T1000 (cell line): ENCODE measurements at regions not wholly inside any gene's neighbourhood (a gene's known extent, or its start where the extent isn't known, plus 50 kb on each side); places are given as distances from the start of the nearest gene placed in this dataset.

Experiments
- DNase-seq: peaks from one replicate; lab custom pipeline; 2025; ENCODE audit warnings: mixed read lengths; lab: John Stamatoyannopoulos, UW

DNA sequence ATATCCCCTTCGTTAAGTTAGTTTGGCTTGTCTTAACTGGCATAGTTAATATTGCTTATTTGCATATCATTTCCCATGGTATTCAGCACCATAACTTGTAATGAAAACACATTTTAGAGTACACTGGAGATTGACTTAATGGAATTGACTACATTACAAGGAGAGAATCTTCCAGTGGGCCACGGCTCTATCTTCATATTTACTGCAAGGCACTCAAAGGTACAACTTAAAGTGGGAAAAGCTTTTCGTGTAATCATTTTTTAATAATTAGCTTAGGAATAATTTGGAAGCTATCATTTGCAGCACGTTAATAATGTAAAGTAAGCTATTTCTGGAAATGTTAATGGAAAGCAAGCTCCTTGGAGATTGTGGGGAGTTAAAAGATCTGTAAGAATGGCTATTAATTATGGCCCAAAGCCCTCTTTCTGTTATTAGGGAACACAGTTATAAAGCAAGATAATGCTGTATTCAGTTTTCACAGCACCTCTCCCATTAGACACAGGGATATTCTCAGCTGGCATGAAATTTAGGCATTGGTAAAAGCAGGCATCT, 551.5 kb upstream of the RGMA start:
- no peak for DNase-seq

DNA sequence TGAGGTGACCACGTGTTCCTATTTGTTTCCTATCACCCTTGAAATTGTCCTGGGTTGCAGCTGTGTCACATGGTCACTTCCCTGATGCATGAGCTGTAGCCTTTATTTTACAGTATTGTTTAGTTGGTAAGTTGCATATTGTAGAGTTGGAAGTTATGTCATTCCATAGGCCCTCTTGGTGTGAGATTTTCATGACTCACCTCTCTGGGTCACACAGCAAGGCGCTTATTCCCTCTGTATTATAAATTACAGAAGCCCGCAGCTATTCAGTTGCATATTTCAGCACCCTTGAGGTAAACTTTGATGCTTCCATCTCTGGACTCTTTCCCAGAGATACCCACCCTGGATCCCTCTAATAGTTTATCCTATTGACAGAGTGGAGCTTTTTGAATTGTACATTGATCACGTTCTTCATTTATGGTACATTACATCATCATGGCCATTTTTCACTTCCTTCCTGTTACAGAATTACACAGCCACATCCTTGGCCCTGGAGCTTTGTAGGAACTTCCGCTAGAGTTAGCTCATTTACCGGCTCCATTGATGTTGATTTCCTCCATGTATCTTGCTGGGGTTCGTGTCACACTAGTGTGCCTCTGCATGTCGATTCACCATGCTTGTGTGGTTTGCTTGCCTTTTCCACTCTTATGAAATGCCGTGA, 543.1 kb upstream of the RGMA start:
- DNase-seq = no peak

DNA sequence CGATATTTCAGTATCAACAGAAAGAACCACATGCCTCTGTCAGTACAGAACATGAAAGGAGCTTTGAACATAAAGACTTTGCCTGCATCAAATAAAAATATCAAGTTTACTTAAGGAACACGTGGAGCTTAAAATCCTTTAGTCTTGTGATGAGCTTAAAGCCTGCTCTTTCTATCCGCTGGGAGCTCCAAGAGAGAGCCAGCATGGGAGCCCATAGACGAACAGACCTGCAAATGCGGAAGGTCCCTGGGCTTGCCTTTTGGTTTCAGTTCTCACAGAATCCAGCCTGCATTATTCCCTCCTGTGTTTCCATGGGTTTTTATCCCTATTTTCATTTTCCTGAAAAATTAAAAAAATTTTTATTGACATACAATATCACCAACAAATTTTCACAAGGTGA, 530.6 kb upstream of the RGMA start:
- DNase-seq = no peak

DNA sequence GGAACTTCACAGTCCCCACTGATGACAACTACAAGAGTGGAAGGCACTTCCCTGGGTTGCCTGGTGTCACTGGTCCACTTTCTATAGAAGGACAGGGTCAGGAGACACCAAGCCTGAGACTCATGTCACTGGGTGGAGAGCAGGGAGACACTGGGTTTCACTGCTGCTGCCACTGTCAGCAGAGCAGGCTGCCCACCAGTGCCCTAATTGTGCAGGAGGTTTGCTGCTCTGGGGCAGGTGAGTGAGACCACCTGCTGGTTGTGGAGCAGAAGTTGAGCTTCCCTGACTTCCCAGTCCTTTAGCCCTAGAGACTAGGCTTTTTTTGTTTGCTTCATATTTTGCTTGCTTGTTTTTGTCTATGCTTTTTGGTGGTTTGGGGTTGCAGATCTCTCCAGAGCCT, 528.4 kb upstream of the RGMA start:
- DNase-seq = no peak

DNA sequence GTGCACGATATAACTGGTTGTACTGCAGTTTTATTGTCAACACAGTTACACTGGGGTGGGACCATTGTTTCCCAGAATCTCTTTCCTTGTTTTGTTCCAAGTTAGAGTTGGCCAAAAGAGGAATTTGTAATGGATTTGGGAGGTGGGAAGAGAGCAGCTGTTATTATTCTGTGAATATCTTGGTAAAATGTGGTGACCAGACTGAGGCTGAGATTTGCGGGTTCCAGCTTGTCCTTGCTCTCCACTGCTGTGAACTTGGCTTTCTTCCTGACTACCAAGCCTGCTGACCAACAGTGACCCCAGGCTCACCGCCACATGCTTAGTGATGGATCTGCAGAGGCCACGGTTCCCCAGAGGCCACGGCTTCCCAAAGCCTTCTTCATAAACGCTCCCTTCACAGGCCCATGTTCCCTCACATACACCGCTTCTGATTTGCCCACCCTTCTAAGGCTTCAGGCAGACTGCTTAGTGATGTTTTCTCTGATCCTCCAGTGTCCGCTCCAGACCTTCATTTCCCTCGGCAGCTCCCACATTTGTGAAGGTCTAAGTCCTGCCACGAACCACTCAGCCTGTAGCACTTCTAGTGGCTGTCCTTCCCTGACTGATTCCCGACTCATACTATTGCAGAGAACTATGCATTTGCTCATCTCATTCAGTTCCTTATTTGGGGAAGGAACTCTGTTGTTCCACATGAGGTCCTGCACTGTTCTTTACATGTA, 525.5 kb upstream of the RGMA start:
- no peak for DNase-seq

DNA sequence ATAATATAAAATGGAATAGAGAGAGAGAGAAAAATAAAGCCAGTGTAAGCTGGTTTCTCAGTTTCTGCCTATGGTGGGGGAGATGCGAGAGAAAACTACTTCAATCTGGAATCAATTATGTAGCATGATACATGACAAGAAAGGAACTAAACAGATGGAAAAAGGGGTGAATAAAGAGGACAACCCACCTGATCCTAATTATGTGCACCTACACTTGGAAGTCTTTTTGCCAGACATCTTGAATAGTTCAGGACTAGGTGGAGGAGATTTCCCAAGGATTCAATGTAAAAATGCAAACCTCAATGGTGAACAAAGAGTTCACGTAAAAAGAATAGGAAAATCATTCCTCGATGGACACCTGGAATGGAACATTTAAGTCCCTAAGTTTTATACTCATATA, 524.4 kb upstream of the RGMA start:
- DNase-seq = no peak

DNA sequence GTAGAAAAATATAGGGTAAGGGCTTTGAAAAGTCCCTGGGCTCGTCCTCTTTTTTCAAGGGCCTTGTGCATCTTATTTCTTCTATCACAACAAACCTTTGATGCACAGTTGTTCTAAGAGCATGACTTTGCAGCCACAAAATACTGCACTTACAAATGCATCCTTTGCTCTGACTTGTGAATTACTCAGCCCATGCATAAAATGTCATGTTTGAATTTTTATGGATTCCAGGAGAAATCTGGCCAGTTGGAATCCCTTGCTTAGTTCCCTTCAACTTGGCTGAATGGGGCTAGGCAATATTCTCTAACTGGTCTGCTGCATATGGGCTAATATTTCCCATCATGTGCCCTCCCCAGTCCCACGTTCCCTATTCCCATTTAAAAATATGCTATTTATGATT, 523.9 kb upstream of the RGMA start:
- no peak for DNase-seq

DNA sequence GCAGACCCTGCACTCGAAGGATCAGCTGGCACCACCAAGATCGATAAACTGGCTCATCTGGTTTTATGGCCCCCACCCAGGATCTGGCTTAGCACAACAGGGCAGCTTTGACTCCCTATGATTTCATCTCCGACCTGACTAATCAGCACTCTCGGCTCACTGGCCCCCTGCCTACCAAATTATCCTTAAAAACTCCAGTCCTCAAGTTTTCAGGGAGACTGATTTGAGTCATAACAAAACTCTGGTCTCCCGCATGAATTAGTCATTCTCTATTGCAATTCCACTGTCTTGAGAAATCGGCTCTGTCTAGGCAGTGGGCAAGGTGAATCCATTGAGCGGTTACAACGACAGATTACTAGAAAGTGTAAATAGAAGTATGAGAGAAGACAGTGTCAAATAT, 521.9 kb upstream of the RGMA start:
- DNase-seq = no peak

DNA sequence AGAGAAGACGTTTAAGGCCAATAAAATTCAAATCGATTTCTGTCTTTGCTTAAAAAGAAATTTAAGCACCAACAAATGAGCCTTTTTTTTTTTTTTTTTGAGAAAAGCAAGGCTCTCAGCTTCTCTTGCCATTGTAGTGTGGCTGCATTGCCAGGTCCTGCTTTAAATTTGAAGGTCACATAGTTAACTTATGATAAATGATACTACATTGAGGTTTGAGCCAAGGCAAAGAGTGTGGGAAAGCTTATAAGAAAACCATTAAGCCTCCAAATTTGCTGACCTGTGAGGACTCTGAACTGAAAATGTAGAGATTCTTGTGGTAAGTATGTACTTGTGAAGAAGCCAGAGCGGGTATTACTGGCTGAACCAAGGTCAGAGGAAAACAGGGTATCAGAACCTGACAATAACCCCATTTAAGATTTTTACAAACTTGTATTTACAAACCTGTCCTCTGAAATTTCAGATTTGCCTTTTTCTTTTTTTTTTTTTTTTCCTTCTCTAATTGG, 519.7 kb upstream of the RGMA start:
- no peak for DNase-seq

DNA sequence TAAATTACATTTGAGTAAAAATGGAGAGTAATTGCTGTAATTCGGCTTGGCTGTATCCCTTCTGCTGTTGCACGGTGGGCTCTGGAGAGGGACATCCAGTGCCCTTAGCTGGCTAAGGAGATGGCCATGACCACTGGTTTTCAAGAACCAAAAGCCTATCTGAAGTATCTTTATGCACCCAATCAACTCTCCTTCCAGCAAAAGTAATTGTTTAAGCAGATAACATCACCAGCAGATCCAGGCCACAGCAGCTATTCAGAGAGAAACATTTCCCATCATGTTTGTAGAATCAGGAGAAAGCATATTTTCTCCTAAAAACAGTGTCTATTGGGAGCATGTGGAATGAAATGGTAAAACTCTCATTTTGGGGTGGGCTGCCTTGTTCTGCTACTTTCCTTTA, 514.5 kb upstream of the RGMA start:
- no peak for DNase-seq

DNA sequence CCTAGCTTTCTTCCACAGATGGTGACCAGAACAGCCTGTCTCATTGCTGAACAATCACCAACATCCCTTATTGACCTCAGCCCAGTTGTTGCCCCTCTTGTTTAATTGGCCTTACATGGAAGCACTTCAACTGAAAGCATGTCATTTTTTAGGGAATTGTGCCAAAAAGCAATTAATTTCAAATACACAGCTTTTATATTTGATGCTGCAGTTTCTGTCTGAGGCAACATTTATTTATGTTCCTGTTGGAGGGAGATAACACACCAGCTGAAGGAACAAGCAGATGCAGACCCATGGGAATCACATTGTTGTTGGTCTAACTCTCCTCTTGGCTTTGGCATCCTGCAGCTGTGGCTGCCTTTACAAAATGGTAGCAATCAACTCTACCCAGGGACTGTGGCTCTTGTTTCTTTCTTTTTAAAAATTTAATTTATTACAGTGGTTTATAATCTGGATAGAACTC, 498.1 kb upstream of the RGMA start:
- no peak for DNase-seq

DNA sequence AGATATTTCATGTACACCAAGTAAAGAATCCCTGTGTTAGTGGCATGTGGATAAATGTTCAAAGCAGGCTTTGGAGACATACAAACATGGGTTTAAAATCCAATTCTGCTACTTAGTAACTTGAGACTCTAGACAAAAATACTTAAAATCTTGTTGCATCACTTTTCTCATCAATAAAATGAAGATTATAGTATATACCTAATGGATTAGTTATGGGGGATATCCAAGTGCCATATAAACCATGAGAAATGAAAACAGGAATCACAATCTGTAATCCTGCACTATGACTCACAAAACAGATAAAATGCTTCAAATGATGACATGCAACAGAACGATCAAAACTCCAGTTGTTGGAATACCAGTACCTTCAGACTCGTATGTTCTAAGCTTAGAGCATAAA, 496.0 kb upstream of the RGMA start:
- DNase-seq = no peak

DNA sequence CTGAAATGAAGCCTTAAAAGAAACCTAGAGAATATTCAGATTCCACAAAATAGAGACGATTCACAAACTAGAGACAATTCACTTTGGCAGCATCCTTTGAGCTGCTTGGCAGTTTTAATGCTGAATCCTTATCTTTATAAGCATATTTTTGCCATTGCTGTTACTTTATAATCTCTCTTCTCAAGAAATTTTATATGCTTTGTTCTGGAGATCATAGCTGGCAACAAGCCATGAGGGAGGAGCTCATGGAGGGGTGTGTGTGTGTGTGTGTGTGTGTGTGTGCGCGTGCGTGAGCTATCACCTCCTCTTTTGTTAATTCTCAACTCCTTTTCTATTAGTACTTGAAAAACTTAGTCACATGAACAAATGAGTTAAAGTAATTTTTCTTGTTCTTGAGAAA, 495.0 kb upstream of the RGMA start:
- no peak for DNase-seq

DNA sequence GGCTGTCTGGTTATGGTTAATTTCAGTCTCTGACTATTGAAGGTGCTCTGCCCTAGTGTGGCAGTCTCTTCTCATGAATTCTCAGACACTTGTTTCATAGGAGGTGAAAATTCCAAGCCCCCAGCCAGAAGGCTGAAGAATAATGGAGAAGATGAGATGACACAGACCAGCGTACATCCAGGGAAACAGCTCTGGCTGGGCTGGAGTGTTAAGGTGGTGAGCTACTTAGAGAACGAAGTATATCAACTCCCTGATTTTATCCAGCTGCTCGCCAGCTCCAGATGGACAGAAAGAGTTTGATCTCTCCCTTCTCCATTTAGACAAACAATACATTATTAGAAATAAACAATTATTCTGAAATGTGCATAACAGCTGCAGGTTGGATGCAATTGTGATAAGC, 494.5 kb upstream of the RGMA start:
- no peak for DNase-seq

DNA sequence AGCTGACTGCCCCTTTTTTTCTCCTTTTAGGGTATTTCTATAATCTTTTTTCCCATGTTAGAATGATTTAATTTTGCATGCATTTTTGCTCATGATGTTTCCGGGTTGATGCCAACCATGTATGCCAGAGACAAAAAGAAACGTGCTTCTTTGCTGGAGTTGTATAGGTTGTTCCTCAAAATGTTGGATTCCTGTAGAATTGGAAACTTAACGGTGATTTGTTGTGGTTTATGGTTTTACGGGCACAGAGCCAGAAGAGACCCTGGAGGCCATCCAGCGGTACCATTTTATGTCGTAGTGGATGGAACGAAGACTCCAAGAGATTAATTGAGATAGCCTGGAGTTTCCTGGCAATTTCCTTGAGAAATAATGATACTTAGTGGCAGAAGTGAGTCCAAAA, 481.5 kb upstream of the RGMA start:
- DNase-seq = no peak

DNA sequence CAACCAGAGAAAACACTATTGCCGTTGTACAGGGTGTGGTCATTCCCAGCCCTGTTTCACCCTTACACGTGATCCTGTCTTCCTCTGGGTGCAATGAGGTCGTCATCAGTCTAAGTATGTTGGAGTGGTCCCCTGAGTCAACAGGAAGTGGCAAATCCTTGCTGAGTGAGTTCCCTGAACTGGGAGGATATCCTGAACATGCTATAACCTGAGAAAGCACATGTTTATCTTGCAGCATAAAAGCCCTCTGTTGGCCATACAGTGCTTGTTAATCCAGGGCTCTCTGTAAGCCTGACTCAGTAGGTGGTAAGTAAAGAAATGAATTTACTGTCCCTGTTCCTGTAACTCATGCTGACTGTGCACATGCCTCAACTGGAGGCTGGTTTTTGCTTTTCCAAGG, 477.8 kb upstream of the RGMA start:
- no peak for DNase-seq

DNA sequence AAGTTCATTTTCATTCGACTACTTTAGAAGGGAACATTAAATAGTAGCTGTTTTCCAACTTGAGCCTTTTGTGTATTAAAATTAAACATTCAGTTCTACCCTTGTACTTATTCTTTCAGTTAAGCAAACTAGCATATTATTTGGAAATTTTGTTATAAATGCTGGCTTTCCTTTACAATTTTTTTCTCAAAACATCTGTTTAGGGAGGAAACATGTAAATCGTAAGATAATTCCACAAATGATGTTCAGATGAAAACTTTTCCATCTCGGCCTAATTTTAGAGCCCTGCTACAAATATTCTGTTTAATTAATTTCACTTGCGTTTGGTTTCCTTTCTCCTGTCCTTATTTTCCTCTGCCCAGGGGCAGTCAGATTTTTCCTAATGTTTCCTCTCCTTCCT, 476.2 kb upstream of the RGMA start:
- DNase-seq = no peak

DNA sequence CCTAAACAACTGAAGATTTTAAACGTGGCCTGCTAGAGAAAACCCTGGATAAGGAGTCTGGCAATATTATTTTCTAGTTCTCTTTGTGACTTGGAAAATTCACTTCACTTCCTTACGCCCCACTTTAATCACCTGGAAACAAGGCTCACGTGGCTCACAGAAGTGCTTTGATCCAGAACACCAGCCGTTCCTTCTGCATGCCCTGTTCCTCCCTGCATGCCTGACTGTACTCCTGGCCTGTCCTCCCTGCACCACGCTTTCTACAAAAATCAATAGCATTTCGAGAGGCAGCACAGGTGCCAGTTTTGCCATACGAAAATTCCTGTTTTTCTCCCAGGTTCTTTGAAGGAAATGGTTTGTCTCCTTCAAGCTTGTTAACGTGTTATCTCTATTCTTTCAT, 474.2 kb upstream of the RGMA start:
- no peak for DNase-seq

DNA sequence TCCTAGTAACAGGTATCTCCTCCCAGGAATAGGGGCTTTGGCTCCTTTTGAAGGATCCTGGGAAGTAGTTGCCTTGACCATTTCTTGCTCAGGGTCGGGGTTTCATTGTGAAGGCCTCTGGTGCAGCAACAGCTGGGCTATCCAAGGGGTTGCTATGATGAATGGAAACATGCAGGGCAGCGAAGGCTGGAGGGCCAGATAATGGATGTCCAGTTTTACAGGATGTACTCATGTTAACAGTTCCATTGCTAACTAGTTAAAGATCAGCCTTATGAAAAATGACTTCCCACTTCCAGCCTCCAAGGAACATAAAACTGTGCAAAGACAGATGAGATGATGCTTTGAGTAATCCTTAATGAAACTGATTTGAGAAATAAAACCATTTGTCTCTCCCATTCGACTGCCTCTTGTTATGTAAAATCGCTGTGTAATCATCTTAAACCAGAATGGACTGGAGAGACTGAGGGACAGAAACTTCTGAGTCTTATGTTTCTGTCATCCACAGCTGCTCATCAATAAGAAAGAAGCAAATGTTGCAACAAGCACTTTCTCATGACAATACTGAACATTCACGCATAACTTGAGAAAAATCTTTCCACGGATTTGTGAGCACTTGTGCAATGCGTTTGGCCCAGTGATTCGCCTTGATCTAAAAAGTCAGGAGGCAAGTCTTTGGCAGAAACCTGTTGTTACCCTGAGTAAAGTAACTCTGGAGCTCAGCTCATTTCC, 473.5 kb upstream of the RGMA start:
- DNase-seq = no peak

DNA sequence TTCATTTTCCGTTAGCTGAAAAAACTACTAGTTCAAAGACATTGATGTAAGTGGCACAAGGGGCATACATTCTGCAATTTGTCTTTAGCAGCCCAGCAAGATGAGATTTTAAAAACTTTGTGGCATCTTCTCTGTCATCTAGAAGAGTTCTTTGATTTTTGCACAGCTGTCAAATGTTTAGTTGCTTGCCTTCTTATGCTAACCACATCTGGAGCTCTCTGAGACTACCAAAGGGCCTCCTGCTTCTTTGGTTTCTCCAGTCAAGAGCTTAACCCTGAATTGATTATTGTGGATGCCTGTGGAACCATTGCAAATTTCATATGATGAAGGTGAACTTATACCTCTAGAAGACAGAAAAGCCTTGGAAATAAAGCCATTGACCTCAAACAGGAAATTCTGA, 468.7 kb upstream of the RGMA start:
- DNase-seq = no peak

DNA sequence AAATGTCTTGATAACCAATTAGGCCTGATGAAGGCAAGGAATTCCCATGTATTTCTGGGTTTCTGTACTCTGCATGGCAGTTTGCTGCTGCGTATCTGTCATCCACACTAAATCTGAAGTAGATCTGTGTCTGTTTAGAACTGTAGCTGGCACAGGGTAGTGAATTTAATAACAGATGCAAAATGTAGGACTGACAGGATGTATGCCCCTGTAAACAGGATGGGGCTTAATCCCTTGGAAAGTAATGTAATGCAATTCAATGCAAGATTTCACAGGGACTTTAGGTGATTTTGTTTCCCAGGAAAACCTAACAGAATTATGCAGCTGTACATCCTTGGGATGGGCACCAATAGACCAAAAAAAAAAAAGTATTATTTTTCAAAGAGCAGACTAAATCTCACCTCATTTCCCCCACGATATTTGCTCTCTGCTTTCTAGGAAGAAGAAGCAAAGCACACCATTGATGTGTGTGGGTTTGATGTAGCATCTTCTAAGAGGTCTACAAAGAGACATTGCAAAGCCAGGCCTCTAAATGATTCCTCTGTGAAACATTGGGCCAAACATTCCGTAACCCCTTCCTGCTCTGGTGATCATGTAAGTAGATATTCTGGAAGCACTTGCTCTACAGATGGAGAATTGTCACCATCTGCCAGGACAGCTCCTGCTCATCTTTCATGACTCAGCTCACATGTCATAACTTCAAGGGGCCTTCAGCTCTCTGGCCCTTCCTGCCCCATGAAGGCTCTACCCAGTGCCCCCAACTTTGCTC, 464.3 kb upstream of the RGMA start:
- no peak for DNase-seq

DNA sequence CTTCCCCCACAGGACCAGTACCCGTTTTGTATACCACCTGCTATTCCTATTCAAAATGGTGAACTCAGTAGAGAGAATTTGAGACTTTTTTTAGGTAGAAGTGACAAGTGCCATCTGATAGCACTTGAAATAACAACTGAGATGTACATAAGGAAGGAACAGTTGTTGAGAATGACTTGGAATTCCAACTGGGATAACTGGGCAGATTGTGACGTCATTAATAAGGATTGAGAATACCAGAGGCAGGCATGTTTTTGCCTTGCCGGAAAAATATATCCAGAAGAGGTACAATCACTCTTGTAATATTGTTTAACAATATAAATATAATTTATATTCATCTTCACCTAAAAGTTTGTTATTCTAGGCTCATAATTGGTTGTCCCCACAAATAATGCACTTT, 454.1 kb upstream of the RGMA start:
- DNase-seq = no peak
